Right renal pelvis (tissue), 4 donors: ENCODE measurements at regions not wholly inside any gene's neighbourhood (a gene's known extent, or its start where the extent isn't known, plus 50 kb on each side); places are given as distances from the start of the nearest gene placed in this dataset.

Experiments used
- DNase-seq, 4 donors: peaks; one replicate each; pipeline ENCODE4 v3.0.0-alpha.2; 2013; ENCODE audit warnings: low read depth in 4 of 4, low spot score in 3 of 4, missing footprints in 1 of 4

DNA sequence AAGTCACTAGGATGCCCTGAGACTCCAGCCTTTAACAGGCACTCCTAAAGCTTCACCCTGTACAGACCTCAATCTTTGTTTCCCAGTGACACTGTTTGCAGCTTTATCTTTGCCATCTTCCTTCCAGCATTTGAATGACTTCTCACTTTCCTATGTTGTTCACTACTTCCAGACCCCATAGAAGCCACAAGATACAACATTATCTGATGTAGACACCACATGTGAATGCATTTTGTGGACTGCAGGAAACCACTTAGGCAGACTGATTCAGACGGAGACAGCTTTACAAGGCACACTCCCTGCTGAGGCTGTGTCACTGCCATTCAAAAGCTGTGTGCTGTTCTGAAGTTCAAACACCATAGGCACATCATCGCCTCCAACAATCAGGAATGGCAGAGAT, 67.3 kb upstream of the SPATS2L start:
- DNase-seq, result no peak

DNA sequence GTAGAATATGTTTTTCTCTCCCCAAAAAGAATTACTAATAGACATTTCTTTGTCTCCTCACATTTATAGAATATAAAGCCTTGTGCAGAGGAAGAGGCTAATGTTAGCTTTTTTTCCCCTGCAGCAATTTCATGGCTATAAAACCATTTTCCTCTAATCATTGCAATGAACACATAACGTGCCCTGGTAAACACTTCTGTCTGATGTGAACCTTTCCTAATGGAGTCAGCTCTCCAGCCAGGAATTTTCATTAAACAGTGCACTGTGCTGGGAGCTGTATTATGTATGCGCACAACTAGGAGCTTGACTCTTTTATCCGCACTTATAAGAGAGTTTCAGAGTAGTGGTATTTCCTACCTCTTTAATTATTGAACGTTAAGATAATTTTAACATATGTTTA, 63.9 kb upstream of the SPATS2L start:
- DNase-seq, result no peak

DNA sequence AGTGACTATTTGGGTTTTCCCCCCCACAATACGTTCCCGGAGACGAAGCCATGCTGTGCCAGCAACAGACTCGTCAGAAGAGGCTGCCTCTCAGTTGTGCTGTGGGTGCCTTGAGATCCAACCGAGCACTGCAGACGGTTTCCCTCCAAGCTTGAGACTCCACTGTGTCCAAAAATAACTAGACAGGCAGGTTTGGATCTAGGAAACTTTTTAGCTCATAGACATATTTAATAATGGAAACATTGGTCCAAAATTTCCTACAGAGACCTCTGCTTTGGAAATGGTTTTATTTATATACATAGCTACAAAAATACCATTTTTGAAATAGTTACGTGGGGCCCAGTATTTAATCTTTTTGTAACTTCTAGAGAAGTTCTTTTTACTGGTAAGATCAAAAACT, 63.1 kb upstream of the SPATS2L start:
- DNase-seq, result no peak

DNA sequence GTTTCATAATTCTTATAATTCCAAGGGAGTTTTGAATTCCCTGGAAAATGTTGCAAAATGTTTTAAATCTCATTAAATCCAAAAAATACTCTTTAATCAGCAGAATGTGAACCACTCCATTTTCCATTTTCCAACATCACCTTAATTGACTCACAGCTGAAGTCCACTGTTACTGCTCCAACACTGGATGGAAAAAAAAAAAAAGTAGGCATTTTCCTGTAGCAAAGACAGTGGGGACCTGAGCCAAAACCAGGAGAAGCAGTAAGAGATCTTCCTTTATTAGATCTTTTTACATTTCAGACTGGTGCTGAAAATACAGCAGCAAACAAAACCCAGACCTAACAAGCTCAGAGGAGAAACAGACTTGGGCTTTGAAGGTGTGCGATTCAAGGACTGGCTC, 62.4 kb upstream of the SPATS2L start:
- no peak for DNase-seq

DNA sequence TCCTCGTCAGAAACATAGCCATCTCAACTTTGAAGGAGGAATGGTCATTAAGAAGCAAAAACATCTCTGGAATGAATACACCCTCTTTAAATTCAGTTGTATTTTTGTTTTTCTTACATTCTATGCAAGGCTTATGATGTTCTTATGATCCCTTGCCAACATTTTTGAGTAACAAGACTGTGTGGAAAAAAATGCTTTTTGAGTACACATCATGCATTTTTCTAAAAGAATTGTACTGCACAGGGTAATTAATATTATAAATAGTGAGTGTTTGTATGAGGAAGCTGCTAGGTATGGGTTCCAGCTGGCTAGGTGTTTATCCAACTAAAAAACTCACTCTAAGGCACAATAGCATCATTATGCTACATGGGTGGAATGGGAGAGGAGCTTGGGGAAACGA, 59.0 kb upstream of the SPATS2L start:
- DNase-seq, result no peak

DNA sequence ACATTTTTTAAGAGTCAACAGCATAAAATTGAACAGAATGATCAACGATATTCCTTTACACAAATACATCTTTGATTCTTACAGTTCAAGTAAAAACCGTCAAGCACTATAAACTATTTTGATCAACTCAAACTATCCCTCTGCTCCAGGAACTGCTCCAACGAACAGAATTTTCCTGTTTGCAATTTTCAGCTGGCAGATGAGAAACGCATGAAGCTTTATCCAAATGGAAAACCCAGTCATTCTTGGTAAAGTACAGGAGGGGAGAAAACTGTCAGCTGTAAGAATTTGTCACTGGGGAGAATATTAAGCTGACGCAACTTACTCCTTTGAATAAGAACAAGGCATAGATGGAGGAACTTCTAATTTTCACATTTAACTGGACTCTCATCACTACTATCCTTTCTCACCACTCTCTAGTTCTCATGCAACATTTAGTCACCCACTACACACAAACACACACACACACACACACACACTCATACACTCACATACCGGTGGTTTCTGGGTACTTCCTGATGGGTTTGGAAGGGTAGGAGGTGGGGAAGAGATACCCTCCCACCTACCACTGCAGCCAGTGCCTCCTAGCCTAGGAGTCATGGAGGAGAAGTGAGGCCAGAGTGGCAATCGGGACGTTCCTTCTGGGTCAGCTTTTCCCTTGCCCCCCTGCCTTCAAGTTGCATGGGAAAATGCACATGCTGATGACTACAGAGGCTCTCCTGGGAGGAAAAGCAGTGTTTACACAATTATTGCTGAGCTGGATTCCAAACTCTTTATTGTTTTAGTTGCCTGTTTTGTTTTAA, 54.0 kb upstream of the SPATS2L start:
- no peak for DNase-seq

DNA sequence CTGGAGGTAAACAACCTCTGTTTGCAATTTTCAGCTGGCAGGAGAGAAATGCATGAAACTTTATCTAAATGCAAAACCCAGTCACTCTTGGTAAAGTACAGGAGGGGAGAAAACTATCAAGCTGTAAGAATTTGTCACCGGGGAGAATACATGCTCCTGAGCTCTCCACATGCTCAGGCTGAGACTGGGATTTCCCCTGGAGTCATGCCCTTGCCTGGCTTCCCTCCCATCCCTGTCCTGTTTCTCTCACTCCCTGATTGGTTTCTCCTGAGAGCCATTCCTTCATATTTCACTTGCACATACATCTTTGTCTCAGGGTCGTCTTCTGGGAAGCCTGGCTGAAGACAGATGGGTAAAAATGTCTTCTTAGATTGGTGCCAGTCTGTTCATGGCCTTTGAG, 52.9 kb upstream of the SPATS2L start:
- no peak for DNase-seq

DNA sequence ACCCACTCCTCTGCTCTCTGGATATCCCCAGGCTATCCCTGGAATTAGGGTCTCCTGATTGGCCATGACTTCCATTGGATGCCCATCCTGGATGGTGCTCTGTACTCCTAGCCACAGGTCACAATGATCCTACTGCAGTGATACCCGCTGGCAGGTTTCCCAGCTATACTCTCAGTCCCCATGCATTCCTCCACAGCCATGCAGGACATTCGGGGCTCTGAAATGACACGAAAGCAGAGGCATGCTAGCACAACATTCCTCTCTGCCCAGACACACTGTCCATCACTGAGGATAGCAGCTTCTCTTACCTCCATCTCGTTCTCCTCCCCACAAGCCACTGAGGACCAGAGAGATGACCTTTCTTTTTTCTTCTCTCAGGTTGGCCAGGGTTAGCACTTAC, 51.7 kb upstream of the SPATS2L start:
- no peak for DNase-seq

DNA sequence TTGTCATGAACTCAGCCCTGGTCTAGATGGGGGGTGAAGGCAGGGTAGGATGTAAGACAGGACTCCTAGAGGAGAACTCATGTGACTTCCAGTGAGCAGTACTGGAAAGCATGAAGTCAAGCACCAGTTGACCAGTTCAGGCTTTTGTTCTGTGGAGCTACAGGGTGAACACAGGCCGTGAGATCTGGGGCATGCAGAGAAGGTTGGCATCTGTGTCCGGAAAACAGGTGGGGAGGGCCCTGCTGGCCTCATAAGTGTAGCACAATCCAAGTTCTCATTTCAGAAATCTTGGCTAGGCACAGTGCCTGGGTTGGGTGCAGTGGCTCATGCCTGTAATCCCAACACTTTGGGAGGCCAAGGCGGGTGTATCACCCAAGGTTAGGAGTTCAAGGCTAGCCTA, 50.9 kb upstream of the SPATS2L start:
- no peak for DNase-seq
